IMR-90 (cell line): ENCODE measurements at regions not wholly inside any gene's neighbourhood (a gene's known extent, or its start where the extent isn't known, plus 50 kb on each side); places are given as distances from the start of the nearest gene placed in this dataset.

Experiments used
- CTCF ChIP-seq: conservative IDR thresholded peaks from 2 replicates; pipeline ENCODE4 v1.5.1; 2012; ENCODE audit warnings: mild to moderate bottlenecking, low read depth, low read length, improper control_type of control experiment
- MAFK ChIP-seq: IDR thresholded peaks from 2 replicates; pipeline ENCODE4 v1.6.1; 2012; ENCODE audit warnings: low read depth, low read length, improper control_type of control experiment
- NFE2L2 ChIP-seq: fragments of 150-350 bp; IDR thresholded peaks from 2 replicates; pipeline ENCODE4 v1.6.1; 2016; ENCODE audit warnings: low read depth, mild to moderate bottlenecking, low read length
- POLR2A ChIP-seq: IDR thresholded peaks from 2 replicates; pipeline ENCODE4 v1.6.1; 2012; ENCODE audit warnings: mild to moderate bottlenecking, low read depth, low read length
- SMC3 ChIP-seq: fragments of 150-350 bp; IDR thresholded peaks from 2 replicates; pipeline ENCODE4 v1.6.1; 2016; ENCODE audit warnings: low read depth, mild to moderate bottlenecking, antibody characterized with exemption, low read length, moderate library complexity

DNA sequence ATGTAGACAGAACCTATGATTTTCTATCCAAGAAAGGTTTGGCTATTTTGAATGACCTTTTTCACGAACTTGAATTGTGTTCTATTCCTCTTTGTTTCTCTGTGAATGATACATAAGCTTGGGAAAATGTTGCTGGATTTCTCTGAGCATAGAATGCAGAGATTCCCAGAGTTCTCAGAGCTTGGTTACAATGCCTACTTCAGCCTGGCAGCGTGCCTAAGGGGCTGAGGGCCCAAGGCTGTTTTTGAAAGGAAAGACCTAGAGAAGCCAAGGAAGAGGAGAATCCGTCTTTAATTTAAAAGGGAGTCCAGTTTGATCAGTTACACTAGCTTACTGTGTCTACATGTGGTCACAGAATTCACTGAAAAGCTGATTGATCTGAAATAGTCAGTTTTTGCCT is 55.3 kb upstream of the CXorf51B start:
- no peak for TF ChIP-seq POLR2A
- TF ChIP-seq NFE2L2: no peak
- no peak for TF ChIP-seq CTCF
- TF ChIP-seq SMC3: no peak
- no peak for TF ChIP-seq MAFK
